HG02571 (cell line): ENCODE measurements at regions not wholly inside any gene's neighbourhood (a gene's known extent, or its start where the extent isn't known, plus 50 kb on each side); places are given as distances from the start of the nearest gene placed in this dataset.

ENCODE experiments used
- ATAC-seq: cut with Tn5 transposase; IDR thresholded peaks from one replicate; pipeline ENCODE4 v1.9.1; 2021; ENCODE audit warnings: mild to moderate bottlenecking, moderate library complexity; ENCODE audit not compliant: unreplicated experiment

DNA sequence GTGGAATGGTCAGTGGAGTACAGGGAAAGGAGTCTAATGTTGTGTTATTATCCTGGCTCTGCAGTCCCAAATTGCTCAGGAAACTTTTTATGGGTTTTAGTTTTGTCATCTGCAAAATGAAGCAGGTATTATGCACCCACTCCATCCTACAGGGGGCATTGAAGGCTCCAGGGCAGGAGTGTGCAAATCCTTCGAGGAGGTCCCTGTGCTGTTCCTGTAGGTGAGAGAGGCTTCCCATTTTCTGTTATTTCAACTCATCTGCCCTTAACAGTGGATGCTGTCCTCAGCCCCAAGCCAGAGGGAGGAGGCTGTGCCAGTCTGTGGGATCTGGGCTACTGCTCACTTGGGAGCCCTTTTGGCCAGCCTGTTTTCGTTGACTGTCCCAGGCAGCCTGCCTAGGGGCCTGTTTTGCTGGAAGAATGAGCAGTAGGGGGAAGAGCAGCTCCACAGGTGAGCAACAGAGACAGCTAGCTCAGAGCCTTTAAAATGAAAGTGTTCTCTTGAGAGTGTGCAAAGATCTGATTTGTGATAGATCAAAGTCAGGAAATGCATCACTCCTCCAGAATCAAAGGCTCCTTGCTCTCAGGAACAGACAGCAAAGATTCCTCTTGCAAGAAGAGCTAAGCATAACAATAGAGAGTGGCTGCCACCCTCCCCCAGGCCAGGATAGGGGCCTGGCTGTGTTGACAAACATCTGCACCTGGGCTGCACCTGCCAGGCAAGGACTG, 317.6 kb upstream of the PROX1 start:
- no peak for ATAC-seq

DNA sequence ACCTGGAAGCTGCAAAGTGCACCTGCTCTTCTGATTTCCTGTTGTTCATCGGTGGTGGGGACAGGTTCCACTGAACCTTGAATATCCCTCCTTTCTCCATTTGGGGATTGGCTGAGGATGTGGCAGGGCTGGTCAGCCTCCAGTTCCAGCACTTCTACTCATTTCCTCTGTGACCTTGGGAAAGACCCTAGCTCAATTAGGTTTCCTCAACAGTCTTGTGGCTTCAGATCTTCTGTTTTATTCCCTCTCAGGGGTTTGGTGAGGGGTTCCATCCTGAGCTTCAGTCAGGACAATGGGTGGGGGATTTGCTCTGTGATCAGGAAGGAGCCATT, 317.1 kb upstream of the PROX1 start:
- ATAC-seq = no peak

DNA sequence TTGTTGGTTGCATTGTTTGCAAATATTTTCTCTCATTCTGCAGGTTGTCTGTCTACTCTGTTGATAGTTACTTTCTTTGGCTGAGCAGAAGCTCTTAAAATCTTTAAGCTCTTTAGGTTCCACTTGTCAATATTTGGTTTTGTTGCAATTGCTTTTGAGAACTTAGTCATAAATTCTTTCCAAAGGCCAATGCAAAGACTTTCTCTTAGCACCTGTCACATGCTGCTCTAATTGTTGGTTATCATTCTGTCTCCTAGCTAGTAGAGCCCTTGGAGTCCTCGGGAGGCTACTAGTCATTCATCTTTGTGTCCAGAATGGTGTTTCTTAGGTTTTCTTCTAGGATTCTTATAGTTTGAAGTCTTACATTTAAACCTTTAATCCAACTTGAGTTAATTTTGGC, 312.7 kb upstream of the PROX1 start:
- no peak for ATAC-seq

DNA sequence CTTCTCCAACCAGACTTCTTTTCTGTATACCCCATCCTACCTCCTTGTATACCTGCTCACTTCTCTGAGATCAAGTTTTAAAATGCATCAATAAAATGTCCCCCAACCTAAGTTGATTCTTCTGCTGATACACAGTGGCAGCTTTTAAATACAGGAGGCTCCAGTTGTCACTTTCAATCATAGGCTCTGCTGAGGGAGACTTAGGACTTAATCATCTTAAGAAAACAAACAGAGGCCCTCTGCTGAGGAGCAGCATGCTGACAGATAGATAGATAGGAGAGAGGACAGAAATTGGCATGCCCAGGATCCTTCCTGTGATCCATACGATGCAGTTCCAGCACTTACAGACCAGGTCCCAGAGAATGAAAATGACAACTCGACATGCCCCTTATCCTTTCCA, 311.0 kb upstream of the PROX1 start:
- no peak for ATAC-seq

DNA sequence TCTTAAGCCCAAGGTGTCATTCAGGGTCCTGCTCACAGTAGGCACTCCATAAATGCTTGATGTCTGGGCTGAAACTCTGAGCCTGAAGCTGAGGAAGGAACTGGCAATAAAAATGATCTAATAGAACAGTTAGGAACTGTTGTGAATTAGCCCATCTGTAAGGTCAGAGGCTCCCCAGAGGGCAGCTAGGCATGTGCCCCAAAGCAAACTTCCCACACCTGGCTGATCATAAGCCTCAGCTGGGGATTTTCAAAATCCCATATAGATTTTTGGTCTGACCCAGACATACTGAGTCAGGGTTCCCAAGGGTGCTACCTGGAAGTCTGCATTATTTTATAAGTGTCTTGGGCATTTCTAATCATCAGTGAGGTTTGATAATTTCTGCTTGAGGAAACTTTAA, 309.4 kb upstream of the PROX1 start:
- no peak for ATAC-seq

DNA sequence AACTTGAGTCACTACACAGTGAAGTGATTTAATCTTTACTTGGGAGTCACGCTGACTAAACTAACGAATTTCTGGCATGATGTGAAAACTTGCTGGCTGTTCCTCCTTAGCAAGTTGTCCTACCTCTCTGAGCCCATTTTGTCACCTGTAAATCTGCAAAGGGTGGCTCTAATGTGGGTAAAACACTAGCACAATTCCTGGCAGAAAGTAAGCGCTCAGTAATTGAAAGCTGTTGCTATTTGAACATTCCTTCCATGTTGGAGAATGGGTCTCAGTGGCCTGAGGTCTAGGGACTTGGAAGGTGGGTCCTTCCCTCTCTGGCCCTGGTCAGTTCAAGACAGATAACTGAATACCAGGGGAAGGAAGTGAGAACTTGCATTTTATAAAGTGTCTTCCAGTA, 309.0 kb upstream of the PROX1 start:
- ATAC-seq = no peak

DNA sequence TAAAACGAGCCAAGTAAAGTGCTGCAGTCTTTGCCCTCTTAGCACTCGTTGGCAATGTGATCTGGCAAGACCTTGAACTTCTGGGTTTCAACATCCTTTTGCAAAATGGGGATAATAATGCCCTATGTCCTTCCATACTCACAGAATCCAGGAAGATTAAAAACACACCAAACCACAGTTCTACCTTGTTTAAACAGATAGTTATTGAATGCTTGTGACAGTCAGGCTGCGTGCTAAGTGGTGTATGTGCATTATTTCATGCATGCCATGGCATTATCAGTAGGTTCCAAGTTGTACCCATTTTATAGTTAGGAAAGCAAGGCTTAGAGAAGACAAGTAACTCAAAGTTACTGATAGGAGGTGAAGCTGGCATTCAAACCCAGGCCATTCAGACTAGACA, 308.6 kb upstream of the PROX1 start:
- no peak for ATAC-seq

DNA sequence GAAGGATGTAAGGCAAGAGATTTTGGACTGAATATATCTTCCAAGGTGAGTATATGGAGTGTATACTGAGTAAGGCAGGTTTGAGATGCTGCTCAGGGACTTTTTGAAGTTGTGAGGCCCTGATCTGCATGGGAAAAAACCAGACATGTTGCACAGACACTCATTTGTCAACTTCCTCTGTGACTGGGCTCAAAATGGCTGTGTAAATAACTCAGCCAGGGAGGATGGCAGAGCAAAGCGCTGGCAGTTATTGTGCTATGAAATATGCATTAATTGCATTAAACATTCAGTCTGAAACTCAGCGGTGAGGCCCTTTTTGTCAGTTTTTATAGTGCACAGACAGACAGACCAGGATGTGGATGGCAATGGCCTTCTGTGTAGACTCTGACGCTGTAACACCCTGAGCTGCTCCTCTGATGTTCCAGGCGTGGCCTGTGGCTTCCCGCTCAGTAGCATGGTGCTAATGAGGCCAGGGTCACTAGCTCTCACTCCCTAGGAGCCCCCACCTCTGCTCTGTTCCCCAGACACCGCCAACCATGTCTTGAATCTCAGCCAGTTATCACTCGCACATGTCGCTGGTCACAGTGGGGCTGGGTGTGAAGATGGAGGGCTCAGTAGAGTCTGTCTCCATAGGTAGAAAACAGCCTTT, 307.0 kb upstream of the PROX1 start:
- no peak for ATAC-seq

DNA sequence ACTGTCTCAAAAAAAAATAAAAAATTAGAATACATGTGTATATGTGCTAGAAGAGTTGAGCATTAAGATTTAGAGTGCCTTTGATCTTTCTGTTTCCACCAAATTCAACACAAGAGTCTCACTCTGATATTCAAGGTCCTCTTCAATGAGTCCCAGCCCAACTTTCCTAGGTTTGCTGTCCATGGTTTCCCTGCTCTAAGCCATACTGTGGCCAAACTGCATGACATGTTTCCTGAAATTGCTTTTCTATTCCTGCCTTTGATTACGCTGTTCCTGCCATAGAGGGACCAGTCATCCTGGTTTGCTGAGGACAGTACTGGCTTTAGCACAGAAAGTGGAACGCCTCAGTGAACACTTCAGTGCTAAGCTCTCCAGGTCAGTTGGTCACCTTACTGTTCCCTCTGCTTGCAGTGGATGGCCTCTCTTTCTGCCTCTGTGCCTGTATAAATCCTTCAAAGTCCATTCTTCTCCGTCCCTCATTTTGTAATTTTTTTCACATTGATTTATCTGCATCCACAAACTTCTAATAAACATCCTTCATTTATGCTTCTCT, 305.9 kb upstream of the PROX1 start:
- no peak for ATAC-seq

DNA sequence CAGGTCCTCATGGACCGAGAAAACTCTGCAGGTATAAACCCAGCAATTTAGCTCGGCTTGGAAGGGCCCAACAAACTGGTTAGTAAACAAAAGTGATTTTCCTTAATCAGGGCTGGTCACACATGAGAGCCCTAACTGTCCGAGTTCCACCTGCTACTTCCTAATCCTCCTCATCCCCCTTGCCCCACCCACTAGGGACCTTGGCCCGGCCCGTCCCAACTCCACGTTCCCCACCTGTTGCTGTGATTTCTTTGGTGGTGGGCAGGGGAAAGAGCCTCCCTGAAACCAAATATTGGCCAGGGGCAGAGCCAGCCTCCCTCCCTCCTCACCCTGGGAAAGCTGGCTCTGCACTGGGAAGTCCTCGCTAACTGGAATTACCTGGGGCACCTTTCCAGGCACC, 304.2 kb upstream of the PROX1 start:
- no peak for ATAC-seq

DNA sequence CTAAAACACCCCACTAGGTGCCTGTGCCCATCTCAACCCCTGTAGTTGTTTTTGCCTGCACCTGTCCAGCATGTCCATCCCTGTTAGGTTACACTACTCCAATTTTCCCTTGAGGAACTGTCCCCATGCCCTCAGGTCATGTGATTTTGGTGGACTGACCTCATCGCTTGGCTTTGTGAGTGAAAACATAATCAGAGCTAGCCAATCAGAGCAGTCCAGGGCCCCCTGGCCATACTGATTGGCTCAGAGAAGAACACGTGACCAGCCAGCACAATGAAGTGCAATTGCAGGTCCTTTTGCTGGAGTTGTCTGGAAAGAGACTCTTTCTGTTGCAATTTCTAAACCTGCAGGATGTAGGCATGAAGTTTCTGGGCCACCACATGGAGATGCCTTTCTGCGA, 303.3 kb upstream of the PROX1 start:
- ATAC-seq = no peak

DNA sequence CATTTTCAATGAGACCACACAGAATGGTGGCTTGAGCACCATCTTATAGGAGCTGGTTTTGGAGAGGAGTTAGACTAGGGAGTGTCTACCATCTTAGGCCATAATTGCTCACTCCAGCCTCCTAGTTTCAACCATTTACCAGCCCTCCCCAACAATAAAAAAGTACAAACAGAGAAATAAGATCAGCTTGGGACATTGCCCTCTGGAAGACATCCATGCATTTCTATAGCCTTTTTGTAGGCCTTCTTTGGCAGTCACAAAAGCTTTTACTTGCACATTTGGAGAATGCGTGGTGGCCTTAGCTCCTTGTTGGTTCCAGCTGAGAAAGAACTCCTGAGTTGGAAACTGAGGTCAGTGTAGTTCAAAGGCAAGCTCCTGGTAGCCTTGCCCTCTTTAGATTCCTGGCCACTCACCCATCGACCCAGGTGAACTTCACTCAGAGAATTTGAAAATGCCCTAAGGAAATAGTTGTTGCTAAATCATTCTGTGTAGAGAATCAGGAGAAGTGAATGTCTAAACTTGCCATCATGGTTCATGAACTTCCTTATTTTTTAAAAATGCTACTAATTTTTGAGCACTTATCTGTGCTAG, 301.7 kb upstream of the PROX1 start:
- no peak for ATAC-seq

DNA sequence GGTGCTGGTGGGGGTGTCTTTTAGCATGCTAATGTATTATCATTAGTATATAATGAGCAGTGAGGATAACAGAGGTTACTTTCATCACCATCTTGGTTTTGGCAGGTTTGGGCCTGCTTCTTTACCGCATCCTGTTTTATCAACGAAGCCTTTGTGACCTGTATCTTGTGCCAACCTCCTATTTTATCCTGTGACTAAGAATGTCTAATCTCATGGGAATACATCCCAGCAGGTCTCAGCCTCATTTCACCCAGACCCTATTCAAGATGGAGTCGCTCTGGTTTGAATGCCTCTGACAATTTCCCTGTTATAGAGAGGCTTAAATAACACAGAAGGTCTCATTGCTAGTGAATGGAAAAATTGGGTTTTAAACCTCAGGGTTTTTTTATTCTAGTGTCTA, 300.8 kb upstream of the PROX1 start:
- no peak for ATAC-seq

DNA sequence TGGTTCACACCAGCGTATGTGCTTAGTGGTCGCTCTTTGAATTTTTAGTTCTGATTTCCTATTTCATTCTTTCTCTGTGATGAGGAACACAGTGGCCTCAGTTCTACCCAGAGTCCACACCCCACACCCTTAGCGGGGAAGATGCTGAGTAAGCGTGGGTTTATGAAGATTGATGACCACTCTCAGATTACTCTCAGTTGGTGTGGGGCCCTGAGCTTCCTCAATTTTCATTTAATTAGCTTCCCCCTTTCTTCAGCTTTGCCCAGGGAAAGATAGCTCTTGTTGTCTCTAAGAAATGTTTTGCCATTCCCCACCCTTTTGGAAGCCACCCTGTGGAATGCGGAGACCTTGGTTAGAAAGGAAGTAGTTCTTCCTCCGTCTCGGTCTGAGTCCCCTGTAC, 299.9 kb upstream of the PROX1 start:
- ATAC-seq = no peak

DNA sequence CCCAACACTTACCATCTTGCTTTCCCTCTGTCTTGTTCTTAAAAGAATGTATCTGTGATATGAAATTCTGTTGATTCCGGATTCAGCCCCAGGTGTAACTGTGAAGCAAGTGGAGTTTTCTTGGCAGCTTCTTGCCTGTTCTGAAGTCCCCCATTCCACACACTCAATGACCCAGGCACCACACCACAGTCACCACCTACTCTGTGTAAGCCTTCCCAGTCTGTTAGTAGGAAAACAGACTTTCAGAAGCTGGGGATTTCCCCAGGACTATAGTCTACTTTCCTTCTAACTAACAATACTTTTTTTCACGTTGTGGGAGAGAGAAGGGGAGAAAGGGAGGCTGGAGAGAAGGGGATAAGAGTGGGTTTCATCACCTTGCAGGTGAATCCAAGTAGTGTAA, 299.1 kb upstream of the PROX1 start:
- ATAC-seq = no peak

DNA sequence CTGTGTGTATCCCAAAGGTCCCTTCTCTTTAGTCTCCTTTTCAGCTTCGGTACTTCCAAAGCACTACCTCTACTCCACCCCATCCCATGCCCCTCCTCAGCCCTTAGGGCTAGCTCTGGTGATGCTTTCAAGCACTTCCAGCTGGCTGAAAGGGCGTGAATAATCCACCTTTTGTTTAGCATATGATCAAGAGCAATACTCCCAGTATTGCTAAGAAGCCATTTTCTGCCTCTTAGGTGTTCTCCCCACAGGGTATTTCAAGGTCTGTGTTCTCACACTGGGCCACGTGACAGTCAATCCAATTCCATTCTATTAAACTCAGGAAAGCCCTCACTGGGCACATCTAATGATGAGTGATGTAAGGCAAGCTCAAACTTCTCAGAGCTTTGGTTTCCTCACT, 298.5 kb upstream of the PROX1 start:
- no peak for ATAC-seq

DNA sequence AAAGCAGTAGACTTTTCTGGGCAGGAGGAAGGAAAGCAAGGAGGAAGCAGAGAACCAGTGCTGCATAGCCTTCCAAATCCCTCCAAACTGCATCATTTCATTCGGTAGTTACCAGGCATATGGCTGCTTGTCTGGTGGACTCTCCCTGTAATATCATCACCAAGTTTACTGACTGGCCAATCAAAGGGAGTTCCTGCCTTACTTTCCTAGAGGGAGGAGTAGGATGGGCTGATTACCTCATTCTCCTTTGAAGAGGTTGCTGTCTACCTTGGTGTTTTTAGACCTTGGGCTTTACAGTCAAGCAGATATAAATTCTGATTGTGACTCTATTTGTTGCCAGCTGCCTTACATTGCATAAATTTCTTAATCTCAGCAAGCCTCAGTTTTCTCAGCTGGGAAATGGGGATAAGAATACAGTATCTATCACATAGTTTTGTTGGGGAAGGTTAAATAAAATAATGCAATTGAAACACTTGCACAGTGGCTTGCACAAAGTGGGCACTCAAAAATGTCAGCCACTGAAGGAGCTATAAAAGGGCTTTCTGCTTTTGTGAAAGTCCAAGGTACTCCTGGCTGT, 297.3 kb upstream of the PROX1 start:
- no peak for ATAC-seq

DNA sequence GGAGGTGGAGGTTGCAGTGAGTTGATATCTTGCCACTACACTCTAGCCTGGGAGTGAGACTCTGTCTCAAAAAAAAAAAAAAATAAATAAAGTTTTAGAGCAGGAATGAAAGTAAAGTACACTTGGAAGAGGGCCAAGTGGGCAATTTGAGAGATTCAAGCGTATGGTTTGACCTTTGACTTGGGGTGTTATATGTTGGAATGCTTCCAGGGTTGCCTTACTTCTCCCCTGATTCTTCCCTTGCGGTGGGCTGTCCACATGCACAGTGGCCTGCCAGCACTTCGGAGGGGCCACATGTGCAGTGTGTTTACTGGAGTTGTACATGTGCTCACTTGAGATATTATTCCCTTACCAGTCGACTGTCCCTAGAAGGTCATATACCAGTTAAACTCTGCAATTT, 295.5 kb upstream of the PROX1 start:
- ATAC-seq = no peak

DNA sequence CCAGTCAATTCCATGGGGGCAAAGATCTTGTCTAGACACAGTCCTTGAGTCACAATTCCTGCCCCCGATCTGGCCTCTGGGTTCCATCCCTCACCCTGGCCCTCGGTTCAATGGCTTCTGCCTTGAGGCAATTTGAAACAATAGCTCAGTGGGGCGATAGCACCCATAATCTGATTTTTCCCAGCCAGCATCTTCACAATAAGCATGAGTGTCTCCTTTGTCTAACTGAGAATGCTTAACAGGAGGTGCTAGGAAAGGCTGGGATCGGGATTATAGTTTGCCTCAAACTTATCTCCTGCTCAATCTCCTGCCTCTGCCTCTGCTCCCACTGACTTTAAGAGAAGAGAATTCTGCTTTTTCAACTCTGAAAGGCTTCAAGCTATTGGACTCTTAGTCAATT, 293.9 kb upstream of the PROX1 start:
- ATAC-seq = no peak

DNA sequence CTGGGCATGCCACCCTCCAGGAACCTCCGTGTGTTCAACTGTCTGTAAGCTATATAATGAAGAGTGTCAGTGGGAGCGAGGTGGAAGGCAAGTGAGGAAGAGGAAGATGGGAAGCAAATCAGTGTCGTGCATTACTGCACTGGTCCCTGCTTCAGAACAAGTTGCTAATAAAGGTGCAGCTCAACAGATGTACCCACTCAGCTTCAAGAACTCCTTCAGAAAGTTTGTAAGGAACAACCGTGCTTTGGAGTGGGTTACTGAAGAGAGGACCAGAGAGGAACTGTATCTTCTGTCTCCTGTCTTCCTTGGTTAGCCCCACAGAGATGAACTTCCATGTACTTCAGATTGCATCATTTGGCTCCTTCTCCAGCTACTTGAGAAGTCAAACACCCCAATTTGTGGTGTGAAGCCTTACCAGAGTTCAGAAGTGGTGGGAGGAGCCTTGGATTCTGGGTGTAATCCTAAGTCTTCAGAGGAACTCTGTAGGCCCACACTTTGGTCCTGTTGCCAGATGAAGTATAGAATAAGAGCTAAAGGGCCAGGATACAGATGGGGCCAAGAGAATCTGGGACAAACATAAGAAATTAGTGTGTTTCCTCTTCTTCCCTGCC, 290.5 kb upstream of the PROX1 start:
- ATAC-seq = no peak

DNA sequence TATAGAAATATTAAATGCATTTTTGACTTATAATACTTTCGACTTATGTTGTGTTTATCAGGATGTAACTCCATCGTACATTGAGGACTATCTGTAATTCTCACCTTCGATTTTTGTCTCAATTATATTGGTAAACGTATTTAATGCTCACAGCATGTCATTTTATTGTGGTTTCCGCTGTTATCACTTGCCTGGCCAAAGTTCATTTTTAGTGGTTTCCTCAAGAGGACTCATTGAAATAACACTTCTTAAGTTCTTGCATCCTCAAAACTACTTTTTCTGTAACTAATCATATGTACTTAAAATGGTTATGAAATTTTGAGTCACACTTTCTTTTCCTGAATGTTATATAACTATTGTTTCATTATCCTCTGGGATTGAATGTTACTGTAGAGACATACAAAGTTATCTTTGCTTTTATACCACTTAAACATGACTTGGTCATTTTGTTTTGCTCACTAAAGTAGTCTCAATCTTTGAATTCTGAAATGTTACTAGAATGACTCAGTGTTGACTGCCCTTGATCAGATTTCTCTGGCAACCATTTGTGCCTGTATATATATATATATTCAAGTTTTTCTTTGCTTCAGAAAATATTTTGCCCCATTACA, 289.6 kb upstream of the PROX1 start:
- ATAC-seq = no peak
